GM13976 (cell line): ENCODE measurements at regions not wholly inside any gene's neighbourhood (a gene's known extent, or its start where the extent isn't known, plus 50 kb on each side); places are given as distances from the start of the nearest gene placed in this dataset.

Experiments
- DNase-seq: peaks from one replicate; pipeline ENCODE4 v3.0.0; 2012; ENCODE audit warnings: low spot score
- CTCF ChIP-seq: IDR thresholded peaks from 2 replicates; pipeline ENCODE4 v1.5.1; 2012; ENCODE audit warnings: borderline replicate concordance, mild to moderate bottlenecking; ENCODE audit not compliant: insufficient read depth; ENCODE audit errors: extremely low read depth, missing control alignments, control extremely low read depth
- in situ Hi-C: fragments of 300-500 bp; cut with MboI; formaldehyde crosslinking; loops from one replicate; pipeline ENCODE4 v1.12.0; 2022; ENCODE audit warnings: low sequenced_read_pairs, mixed read lengths, inconsistent platforms; ENCODE audit not compliant: unreplicated experiment

GRCh38 chr15:47609693-47610092, 107.6 kb upstream of the SEMA6D start:
- no peak for DNase-seq
- in situ Hi-C loops, result no loop called here
- TF ChIP-seq CTCF, result no peak

- TF ChIP-seq CTCF, result no peak
- in situ Hi-C loops, result no loop called here
- no peak for DNase-seq
These were observed 106.6 kb upstream of the SEMA6D start for GRCh38 chr15:47610736-47611135.

GRCh38 chr15:47614360-47615011, 102.8 kb upstream of the SEMA6D start:
- in situ Hi-C loops, result no loop called here
- TF ChIP-seq CTCF, result no peak
- DNase-seq, result no peak

- in situ Hi-C loops, result no loop called here
- DNase-seq, result no peak
These were observed 100.4 kb upstream of the SEMA6D start for GRCh38 chr15:47616876-47617275.

GRCh38 chr15:47618241-47618640, 99.1 kb upstream of the SEMA6D start:
- in situ Hi-C loops, result no loop called here
- no peak for TF ChIP-seq CTCF
- no peak for DNase-seq

More at GRCh38 chr15:47616876-47617275, 100.4 kb upstream of the SEMA6D start:
- TF ChIP-seq CTCF, result no peak

- DNase-seq, result no peak
- no peak for TF ChIP-seq CTCF
- in situ Hi-C loops, result no loop called here
These were observed 96.2 kb upstream of the SEMA6D start for GRCh38 chr15:47620960-47621681.

GRCh38 chr15:47622055-47622454, 95.2 kb upstream of the SEMA6D start:
- no peak for TF ChIP-seq CTCF
- no peak for DNase-seq
- in situ Hi-C loops, result no loop called here
